ENCODE measurements at regions not wholly inside any gene's neighbourhood (a gene's known extent, or its start where the extent isn't known, plus 50 kb on each side); places are given as distances from the start of the nearest gene placed in this dataset.

DNA sequence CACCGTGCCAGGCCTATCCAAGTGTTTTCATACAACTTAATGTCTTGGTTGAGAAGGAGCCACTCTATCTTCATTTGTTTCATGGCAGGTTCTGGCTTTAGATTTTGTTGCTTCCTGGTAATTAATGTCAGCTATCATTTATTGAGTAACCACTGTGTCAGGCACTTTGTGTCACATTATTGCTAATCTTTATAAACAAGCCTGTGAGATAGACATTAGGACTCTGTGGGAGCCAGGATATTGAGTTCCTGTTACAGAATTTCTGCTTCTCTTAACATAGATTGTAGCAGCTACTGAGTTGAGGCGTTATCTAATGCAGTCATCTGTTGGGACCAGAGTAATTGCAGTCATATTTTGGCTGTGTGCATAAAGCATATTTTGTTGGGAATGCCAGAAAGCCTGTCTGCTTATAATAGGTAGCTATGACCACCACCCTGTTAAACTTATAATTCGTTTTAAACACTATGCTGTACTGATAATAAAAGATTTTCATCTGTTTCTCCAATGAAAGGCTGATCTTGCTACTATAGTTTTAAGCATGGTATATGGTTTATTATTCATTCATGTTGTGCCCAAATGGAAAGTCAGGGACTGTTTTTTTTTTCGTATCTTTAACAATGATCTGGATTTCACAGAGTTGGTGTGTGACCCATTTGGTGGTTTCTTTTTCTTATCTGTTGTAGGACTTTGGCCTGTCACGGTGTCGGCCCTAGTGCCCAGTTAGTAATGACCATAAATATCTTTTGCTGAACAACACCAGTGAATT lies 432.6 kb downstream of the PCNX1 start (continued):
- TF ChIP-seq ZNF764 (CRISPR knock-in tag; IDR thresholded peaks at IDR 0.05; ENCODE audit: low read depth): no peak
- TF ChIP-seq MTA2 (IDR thresholded peaks at IDR 0.05; ENCODE audit: low read depth): peak; percentile 73
- TF ChIP-seq NONO (IDR thresholded peaks at IDR 0.05; ENCODE audit: low read depth in 2 of 2, low read length in 1 of 2): no peak
- no peak for TF ChIP-seq ZNF431 (CRISPR knock-in tag; IDR thresholded peaks at IDR 0.05)
- no peak for TF ChIP-seq IRF2 (CRISPR knock-in tag; IDR thresholded peaks at IDR 0.05)
- no peak for TF ChIP-seq E2F3 (CRISPR knock-in tag; IDR thresholded peaks at IDR 0.05)
- no peak for TF ChIP-seq E2F5 (CRISPR knock-in tag; IDR thresholded peaks at IDR 0.05)
- TF ChIP-seq FOXA3 (CRISPR knock-in tag; conservative IDR thresholded peaks at IDR 0.05 in 1 of 2, IDR thresholded peaks at IDR 0.05 in 1 of 2): peak in 1 of 2 experiments; percentile 53; a peak in 2 of 4 replicates
- no peak for TF ChIP-seq TEAD2 (tag; IDR thresholded peaks at IDR 0.05)
- no peak for TF ChIP-seq ZBTB8A (IDR thresholded peaks at IDR 0.05; ENCODE audit: partially characterized antibody)
- no peak for TF ChIP-seq EHMT2 (IDR thresholded peaks at IDR 0.05)
- no peak for TF ChIP-seq EGR1 (conservative IDR thresholded peaks at IDR 0.05)
- no peak for TF ChIP-seq NCOA2 (IDR thresholded peaks at IDR 0.05; ENCODE audit: partially characterized antibody in 2 of 2)
- TF ChIP-seq POLR2A (conservative IDR thresholded peaks at IDR 0.05): no peak
- TF ChIP-seq CXXC5 (CRISPR knock-in tag; IDR thresholded peaks at IDR 0.05): no peak
- peak; percentile 63; the same call in 1 of the 2 replicates for TF ChIP-seq KLF16 (IDR thresholded peaks at IDR 0.05)
- no peak for TF ChIP-seq FIP1L1 (IDR thresholded peaks at IDR 0.05; ENCODE audit: low read depth, low read length, poor library complexity, severe bottlenecking)
- peak; percentile 51; the same call in 1 of the 2 replicates for TF ChIP-seq SMARCC2 (IDR thresholded peaks at IDR 0.05; ENCODE audit: low read depth)
- TF ChIP-seq SMARCE1 (IDR thresholded peaks at IDR 0.05): peak; percentile 67
- TF ChIP-seq HMGXB4 (CRISPR knock-in tag; IDR thresholded peaks at IDR 0.05): no peak
- no peak for TF ChIP-seq SIX5 (IDR thresholded peaks at IDR 0.05; ENCODE audit: borderline replicate concordance in 1 of 2, insufficient read depth in 1 of 2, low read depth in 1 of 2, low read length in 2 of 2)
- TF ChIP-seq ZNF124 (CRISPR knock-in tag; IDR thresholded peaks at IDR 0.05): no peak
- no peak for TF ChIP-seq GTF3C2 (IDR thresholded peaks at IDR 0.05; ENCODE audit: borderline replicate concordance, extremely low read depth, insufficient read length)

Measured in K562 (cell line).